ENCODE measurements at regions not wholly inside any gene's neighbourhood (a gene's known extent, or its start where the extent isn't known, plus 50 kb on each side); places are given as distances from the start of the nearest gene placed in this dataset.

DNA sequence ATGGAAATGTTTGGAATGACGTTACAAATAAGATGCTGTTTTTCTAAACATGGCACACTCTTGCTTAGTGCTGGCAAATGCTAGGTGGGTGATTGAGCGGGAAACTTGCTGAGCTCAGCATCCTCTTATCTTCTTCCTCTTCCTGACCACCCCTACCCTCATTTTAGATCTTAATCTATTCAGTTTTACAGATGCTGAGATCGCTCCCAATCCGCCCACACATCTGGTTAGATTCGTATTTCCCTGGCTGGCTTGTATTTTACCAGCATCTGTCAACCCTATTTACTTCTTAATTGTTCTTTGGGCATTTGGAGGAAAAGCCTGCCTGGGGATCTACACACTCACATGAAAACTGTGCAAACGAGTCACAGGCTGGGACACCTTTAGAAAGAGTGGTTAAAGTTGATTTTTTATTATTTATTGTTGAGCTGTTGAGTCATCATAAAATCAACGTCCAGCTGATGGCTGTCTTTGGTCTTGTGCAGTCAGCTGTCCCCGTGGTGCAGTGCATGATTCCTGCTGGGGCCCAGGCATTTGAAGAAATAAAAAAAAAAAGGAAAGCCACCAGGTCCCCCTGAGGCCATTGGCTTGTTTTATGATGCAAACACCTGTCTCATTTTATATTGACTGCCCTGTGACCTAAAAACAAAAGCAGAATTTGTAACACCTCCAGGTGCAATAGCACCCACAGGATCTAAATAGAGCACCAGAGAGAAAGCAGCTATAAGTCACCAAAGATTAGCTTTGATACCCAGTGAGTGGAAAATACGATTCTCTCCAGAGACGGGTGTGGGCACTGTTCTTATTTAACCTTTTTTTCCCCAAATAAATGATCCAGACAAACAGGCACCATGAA lies 258.6 kb downstream of the HS3ST3B1 start:
- TF ChIP-seq, protein P1, sequence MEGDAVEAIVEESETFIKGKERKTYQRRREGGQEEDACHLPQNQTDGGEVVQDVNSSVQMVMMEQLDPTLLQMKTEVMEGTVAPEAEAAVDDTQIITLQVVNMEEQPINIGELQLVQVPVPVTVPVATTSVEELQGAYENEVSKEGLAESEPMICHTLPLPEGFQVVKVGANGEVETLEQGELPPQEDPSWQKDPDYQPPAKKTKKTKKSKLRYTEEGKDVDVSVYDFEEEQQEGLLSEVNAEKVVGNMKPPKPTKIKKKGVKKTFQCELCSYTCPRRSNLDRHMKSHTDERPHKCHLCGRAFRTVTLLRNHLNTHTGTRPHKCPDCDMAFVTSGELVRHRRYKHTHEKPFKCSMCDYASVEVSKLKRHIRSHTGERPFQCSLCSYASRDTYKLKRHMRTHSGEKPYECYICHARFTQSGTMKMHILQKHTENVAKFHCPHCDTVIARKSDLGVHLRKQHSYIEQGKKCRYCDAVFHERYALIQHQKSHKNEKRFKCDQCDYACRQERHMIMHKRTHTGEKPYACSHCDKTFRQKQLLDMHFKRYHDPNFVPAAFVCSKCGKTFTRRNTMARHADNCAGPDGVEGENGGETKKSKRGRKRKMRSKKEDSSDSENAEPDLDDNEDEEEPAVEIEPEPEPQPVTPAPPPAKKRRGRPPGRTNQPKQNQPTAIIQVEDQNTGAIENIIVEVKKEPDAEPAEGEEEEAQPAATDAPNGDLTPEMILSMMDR (IDR thresholded peaks at IDR 0.05), result no peak
- TF ChIP-seq POLR2A (IDR thresholded peaks at IDR 0.05), result no peak

Measured in uterus (tissue), 2 donors.